HL-60 (cell line): ENCODE measurements at regions not wholly inside any gene's neighbourhood (a gene's known extent, or its start where the extent isn't known, plus 50 kb on each side); places are given as distances from the start of the nearest gene placed in this dataset.

Source experiments
- CTCF ChIP-seq: IDR thresholded peaks from one replicate; pipeline ENCODE4 v1.5.1; 2011; ENCODE audit warnings: low read length, control low read depth, inconsistent platforms; ENCODE audit not compliant: insufficient read depth
- POLR2AphosphoS5 ChIP-seq: IDR thresholded peaks from 2 replicates; pipeline ENCODE4 v1.6.1; 2012; ENCODE audit warnings: low read depth
- SPI1 ChIP-seq: IDR thresholded peaks from 2 replicates; pipeline ENCODE4 v1.6.1; 2012; ENCODE audit warnings: low read depth, mild to moderate bottlenecking, borderline replicate concordance

- TF ChIP-seq CTCF (no peak), POLR2AphosphoS5 (no peak), SPI1 (no peak)
These were observed 135.3 kb upstream of the AR start for GRCh38 chrX:67408423-67409079.
